ENCODE measurements at regions not wholly inside any gene's neighbourhood (a gene's known extent, or its start where the extent isn't known, plus 50 kb on each side); places are given as distances from the start of the nearest gene placed in this dataset.

DNA sequence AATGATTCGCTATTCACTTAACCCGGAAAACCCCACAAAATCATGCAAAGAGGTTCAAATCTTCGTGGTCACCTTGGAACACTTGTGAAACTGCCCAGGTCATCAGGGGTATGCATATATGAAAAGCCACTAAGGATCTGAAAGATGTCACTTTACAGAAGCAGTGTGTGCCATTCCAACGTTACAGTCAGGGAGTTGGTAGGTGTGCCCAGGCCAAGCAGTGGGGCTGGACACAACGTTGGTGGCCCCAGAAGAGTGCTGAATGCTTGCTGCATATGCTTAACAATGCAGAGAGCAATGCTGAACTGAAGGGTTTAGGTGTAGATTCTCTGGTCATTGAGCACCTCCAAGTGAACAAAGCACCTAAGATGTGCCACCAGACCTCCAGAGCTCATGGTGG, 51.1 kb upstream of the EIF5 start (continued):
- TF ChIP-seq ZNF423 (CRISPR knock-in tag; IDR thresholded peaks at IDR 0.05): no peak
- no peak for TF ChIP-seq NR1H2 (CRISPR knock-in tag; IDR thresholded peaks at IDR 0.05)
- TF ChIP-seq, protein P1, sequence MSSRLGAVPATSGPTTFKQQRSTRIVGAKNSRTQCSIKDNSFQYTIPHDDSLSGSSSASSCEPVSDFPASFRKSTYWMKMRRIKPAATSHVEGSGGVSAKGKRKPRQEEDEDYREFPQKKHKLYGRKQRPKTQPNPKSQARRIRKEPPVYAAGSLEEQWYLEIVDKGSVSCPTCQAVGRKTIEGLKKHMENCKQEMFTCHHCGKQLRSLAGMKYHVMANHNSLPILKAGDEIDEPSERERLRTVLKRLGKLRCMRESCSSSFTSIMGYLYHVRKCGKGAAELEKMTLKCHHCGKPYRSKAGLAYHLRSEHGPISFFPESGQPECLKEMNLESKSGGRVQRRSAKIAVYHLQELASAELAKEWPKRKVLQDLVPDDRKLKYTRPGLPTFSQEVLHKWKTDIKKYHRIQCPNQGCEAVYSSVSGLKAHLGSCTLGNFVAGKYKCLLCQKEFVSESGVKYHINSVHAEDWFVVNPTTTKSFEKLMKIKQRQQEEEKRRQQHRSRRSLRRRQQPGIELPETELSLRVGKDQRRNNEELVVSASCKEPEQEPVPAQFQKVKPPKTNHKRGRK (CRISPR knock-in tag; IDR thresholded peaks at IDR 0.05; ENCODE audit: borderline replicate concordance): no peak

DNA sequence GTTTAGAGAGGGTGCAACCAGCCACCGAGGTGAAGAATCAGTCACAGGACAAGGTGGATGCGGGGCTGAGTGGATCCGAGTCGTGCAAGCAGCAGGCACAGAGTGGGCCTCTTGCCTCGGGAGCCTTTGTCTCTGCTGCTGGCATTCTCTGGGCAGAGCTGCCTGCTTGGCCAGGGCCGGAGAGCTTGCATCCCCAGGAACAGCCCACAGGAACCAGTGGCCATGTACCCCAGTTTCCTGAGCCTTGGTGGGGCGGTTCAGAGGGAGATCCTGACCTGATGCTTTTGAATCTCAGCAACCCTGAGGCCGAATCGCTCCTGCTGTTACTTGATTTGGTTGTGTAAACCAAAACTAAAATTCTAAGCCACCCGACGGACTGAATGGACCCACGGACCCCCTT, 50.1 kb upstream of the EIF5 start:
- H3K27ac Mint-ChIP-seq: no peak overlapping the region
- TF ChIP-seq CREM (CRISPR knock-in tag; IDR thresholded peaks at IDR 0.05): no peak
- TF ChIP-seq, protein P2, sequence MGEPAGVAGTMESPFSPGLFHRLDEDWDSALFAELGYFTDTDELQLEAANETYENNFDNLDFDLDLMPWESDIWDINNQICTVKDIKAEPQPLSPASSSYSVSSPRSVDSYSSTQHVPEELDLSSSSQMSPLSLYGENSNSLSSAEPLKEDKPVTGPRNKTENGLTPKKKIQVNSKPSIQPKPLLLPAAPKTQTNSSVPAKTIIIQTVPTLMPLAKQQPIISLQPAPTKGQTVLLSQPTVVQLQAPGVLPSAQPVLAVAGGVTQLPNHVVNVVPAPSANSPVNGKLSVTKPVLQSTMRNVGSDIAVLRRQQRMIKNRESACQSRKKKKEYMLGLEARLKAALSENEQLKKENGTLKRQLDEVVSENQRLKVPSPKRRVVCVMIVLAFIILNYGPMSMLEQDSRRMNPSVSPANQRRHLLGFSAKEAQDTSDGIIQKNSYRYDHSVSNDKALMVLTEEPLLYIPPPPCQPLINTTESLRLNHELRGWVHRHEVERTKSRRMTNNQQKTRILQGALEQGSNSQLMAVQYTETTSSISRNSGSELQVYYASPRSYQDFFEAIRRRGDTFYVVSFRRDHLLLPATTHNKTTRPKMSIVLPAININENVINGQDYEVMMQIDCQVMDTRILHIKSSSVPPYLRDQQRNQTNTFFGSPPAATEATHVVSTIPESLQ (CRISPR knock-in tag; IDR thresholded peaks at IDR 0.05): no peak
- TF ChIP-seq, protein P3, sequence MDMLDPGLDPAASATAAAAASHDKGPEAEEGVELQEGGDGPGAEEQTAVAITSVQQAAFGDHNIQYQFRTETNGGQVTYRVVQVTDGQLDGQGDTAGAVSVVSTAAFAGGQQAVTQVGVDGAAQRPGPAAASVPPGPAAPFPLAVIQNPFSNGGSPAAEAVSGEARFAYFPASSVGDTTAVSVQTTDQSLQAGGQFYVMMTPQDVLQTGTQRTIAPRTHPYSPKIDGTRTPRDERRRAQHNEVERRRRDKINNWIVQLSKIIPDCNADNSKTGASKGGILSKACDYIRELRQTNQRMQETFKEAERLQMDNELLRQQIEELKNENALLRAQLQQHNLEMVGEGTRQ (CRISPR knock-in tag; IDR thresholded peaks at IDR 0.05): no peak
- H3K27me3 Mint-ChIP-seq (ENCODE audit: low read depth): peaks cover 35% of the 10 kb centered on the region
- H3K36me3 Mint-ChIP-seq: no peaks in the 10 kb centered on the region
- ATAC-seq (no peak), DNase-seq (ENCODE audit: low spot score) (no peak)
- ChIA-PET POLR2A (no interaction called here), CTCF (interaction anchor here (1.5 to 4.6 kb wide), 2 partner anchors 143 to 179 kb away, joined by 3 to 59 read pairs; no protein-coding TSS in a partner anchor)
- peaks cover 45% of the 10 kb centered on the region for H3K4me1 Mint-ChIP-seq
- peaks cover 4% of the 10 kb centered on the region for H3K9me3 Mint-ChIP-seq
- no peak overlapping the region for H3K4me3 Mint-ChIP-seq

Data from WTC11 (cell line).